Endothelial cell of umbilical vein (primary cell): ENCODE measurements at regions not wholly inside any gene's neighbourhood (a gene's known extent, or its start where the extent isn't known, plus 50 kb on each side); places are given as distances from the start of the nearest gene placed in this dataset.
"Not testable (repeated sequence)": the region's sequence is repeated elsewhere in the genome, so short reads cannot be mapped to it uniquely, and the experiment has no call there.

Experiments
- EZH2 ChIP-seq: IDR thresholded peaks from 2 replicates; pipeline ENCODE4 v1.6.1; 2012; ENCODE audit warnings: borderline replicate concordance, low read depth, mild to moderate bottlenecking, moderate library complexity, low read length, inconsistent platforms; ENCODE audit not compliant: severe bottlenecking
- GATA2 ChIP-seq: IDR thresholded peaks from 2 replicates; pipeline ENCODE4 v1.7.0; 2011; ENCODE audit warnings: low read depth, mild to moderate bottlenecking, moderate library complexity, mixed read lengths, low read length; ENCODE audit not compliant: insufficient read length, insufficient read depth
- POLR2A ChIP-seq: IDR thresholded peaks from 2 replicates; pipeline ENCODE4 v1.6.1; 2012; ENCODE audit warnings: low read depth, mild to moderate bottlenecking, control low read depth, low read length
- TF ChIP-seq, protein P1 (sequence below), 2 donors: IDR thresholded peaks; 1 replicate in 1 of 2; 2 replicates in 1 of 2; pipeline ENCODE4 v1.5.1; 2011; ENCODE audit warnings: low read length in 2 of 2, mild to moderate bottlenecking in 2 of 2, moderate library complexity in 2 of 2, control low read depth in 1 of 2, inconsistent platforms in 1 of 2, low read depth in 1 of 2; ENCODE audit not compliant: insufficient read depth in 1 of 2; ENCODE audit errors: extremely low read depth in 1 of 2

DNA sequence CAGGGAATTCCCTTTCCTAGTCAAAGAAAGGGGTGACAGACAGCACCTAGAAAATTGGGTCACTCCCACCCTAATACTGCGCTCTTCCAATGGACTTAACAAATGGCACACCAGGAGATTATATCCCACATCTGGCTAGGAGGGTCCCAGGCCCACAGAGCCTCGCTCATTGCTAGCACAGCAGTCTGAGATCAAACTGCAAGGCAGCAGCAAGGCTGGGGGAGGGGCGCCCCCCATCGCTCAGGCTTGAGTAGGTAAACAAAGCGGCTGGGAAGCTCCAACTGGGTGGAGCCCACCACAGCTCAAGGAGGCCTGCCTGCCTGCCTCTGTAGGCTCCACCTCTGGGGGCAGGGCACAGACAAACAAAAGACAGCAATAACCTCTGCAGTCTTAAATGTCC, 1043.9 kb upstream of the GRIA3 start:
- TF ChIP-seq, protein P1, sequence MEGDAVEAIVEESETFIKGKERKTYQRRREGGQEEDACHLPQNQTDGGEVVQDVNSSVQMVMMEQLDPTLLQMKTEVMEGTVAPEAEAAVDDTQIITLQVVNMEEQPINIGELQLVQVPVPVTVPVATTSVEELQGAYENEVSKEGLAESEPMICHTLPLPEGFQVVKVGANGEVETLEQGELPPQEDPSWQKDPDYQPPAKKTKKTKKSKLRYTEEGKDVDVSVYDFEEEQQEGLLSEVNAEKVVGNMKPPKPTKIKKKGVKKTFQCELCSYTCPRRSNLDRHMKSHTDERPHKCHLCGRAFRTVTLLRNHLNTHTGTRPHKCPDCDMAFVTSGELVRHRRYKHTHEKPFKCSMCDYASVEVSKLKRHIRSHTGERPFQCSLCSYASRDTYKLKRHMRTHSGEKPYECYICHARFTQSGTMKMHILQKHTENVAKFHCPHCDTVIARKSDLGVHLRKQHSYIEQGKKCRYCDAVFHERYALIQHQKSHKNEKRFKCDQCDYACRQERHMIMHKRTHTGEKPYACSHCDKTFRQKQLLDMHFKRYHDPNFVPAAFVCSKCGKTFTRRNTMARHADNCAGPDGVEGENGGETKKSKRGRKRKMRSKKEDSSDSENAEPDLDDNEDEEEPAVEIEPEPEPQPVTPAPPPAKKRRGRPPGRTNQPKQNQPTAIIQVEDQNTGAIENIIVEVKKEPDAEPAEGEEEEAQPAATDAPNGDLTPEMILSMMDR (IDR thresholded peaks at IDR 0.05; ENCODE audit: extremely low read depth in 1 of 2, insufficient read depth in 1 of 2, low read depth in 1 of 2, low read length in 2 of 2) = not testable (repeated sequence)
- TF ChIP-seq POLR2A, GATA2, EZH2: not testable (repeated sequence)
